ENCODE measurements at regions not wholly inside any gene's neighbourhood (a gene's known extent, or its start where the extent isn't known, plus 50 kb on each side); places are given as distances from the start of the nearest gene placed in this dataset.
"Not testable (repeated sequence)": the region's sequence is repeated elsewhere in the genome, so short reads cannot be mapped to it uniquely, and the experiment has no call there.

GRCh38 chr12:78556651-78557050, 307.9 kb upstream of the SYT1 start:
- Mint-ChIP-seq H3K27me3 (no peaks in the 10 kb centered on the region), H3K9me3 (peaks cover 2% of the 10 kb centered on the region), H3K27ac (no peak overlapping the region), H3K4me1 (no peaks in the 10 kb centered on the region), H3K4me3 (no peak overlapping the region), H3K36me3 (no peaks in the 10 kb centered on the region)
- no peak for DNase-seq

- peaks cover 2% of the 10 kb centered on the region for H3K9me3 Mint-ChIP-seq
- H3K27me3 Mint-ChIP-seq, result no peaks in the 10 kb centered on the region
- H3K27ac Mint-ChIP-seq, result no peak overlapping the region
- no peaks in the 10 kb centered on the region for H3K36me3 Mint-ChIP-seq
- H3K4me3 Mint-ChIP-seq, result no peak overlapping the region
- DNase-seq, result no peak
- no peaks in the 10 kb centered on the region for H3K4me1 Mint-ChIP-seq
Observed at GRCh38 chr12:78559416-78559815, 305.2 kb upstream of the SYT1 start.

- no peak overlapping the region for H3K27ac Mint-ChIP-seq
- no peak for DNase-seq
- H3K9me3 Mint-ChIP-seq, result peaks cover 2% of the 10 kb centered on the region
- no peaks in the 10 kb centered on the region for H3K36me3 Mint-ChIP-seq
- H3K4me3 Mint-ChIP-seq, result no peak overlapping the region
- H3K4me1 Mint-ChIP-seq, result no peaks in the 10 kb centered on the region
- no peaks in the 10 kb centered on the region for H3K27me3 Mint-ChIP-seq
Observed at GRCh38 chr12:78559886-78560285, 304.7 kb upstream of the SYT1 start.

- Mint-ChIP-seq H3K9me3 (peaks cover 2% of the 10 kb centered on the region), H3K4me1 (no peaks in the 10 kb centered on the region), H3K36me3 (no peaks in the 10 kb centered on the region), H3K27ac (no peak overlapping the region), H3K4me3 (no peak overlapping the region), H3K27me3 (no peaks in the 10 kb centered on the region)
- no peak for DNase-seq
Observed at GRCh38 chr12:78560633-78561032, 303.9 kb upstream of the SYT1 start.

- no peaks in the 10 kb centered on the region for H3K36me3 Mint-ChIP-seq
- H3K27me3 Mint-ChIP-seq, result no peaks in the 10 kb centered on the region
- H3K9me3 Mint-ChIP-seq, result peaks cover 2% of the 10 kb centered on the region
- DNase-seq, result no peak
- H3K27ac Mint-ChIP-seq, result no peak overlapping the region
- no peaks in the 10 kb centered on the region for H3K4me1 Mint-ChIP-seq
- H3K4me3 Mint-ChIP-seq, result no peak overlapping the region
Observed at GRCh38 chr12:78562368-78563205, 302.0 kb upstream of the SYT1 start.

- Mint-ChIP-seq H3K27me3 (no peaks in the 10 kb centered on the region), H3K27ac (no peak overlapping the region), H3K4me3 (no peak overlapping the region), H3K9me3 (no peaks in the 10 kb centered on the region), H3K4me1 (no peaks in the 10 kb centered on the region), H3K36me3 (no peaks in the 10 kb centered on the region)
- no peak for DNase-seq
Observed at GRCh38 chr12:78563826-78564225, 300.7 kb upstream of the SYT1 start.

- Mint-ChIP-seq H3K27me3 (no peaks in the 10 kb centered on the region), H3K27ac (no peak overlapping the region), H3K4me3 (no peak overlapping the region), H3K4me1 (no peaks in the 10 kb centered on the region), H3K36me3 (no peaks in the 10 kb centered on the region), H3K9me3 (no peaks in the 10 kb centered on the region)
- no peak for DNase-seq
Observed at GRCh38 chr12:78566456-78566855, 298.1 kb upstream of the SYT1 start.

- H3K36me3 Mint-ChIP-seq, result no peaks in the 10 kb centered on the region
- peaks cover 3% of the 10 kb centered on the region for H3K9me3 Mint-ChIP-seq
- H3K4me3 Mint-ChIP-seq, result no peak overlapping the region
- no peak for DNase-seq
- H3K27me3 Mint-ChIP-seq, result no peaks in the 10 kb centered on the region
- H3K4me1 Mint-ChIP-seq, result no peaks in the 10 kb centered on the region
- no peak overlapping the region for H3K27ac Mint-ChIP-seq
Observed at GRCh38 chr12:78568321-78569020, 296.1 kb upstream of the SYT1 start.

- no peaks in the 10 kb centered on the region for H3K27me3 Mint-ChIP-seq
- no peak overlapping the region for H3K4me3 Mint-ChIP-seq
- H3K36me3 Mint-ChIP-seq, result no peaks in the 10 kb centered on the region
- no peak for DNase-seq
- H3K9me3 Mint-ChIP-seq, result peaks cover 3% of the 10 kb centered on the region
- H3K4me1 Mint-ChIP-seq, result no peaks in the 10 kb centered on the region
- no peak overlapping the region for H3K27ac Mint-ChIP-seq
Observed at GRCh38 chr12:78571953-78572352, 292.6 kb upstream of the SYT1 start.

- not testable (repeated sequence) for H3K9me3 Mint-ChIP-seq, H3K27ac Mint-ChIP-seq, DNase-seq, H3K36me3 Mint-ChIP-seq, H3K27me3 Mint-ChIP-seq, H3K4me1 Mint-ChIP-seq, H3K4me3 Mint-ChIP-seq
Observed at GRCh38 chr12:78575208-78575607, 289.4 kb upstream of the SYT1 start.

- Mint-ChIP-seq H3K27ac (no peak overlapping the region), H3K36me3 (no peaks in the 10 kb centered on the region), H3K4me1 (no peaks in the 10 kb centered on the region), H3K9me3 (peaks cover 4% of the 10 kb centered on the region), H3K27me3 (no peaks in the 10 kb centered on the region), H3K4me3 (no peak overlapping the region)
- no peak for DNase-seq
Observed at GRCh38 chr12:78579846-78580245, 284.7 kb upstream of the SYT1 start.

- peaks cover 6% of the 10 kb centered on the region for H3K9me3 Mint-ChIP-seq
- no peak for DNase-seq
- H3K27ac Mint-ChIP-seq, result no peak overlapping the region
- H3K4me1 Mint-ChIP-seq, result no peaks in the 10 kb centered on the region
- H3K4me3 Mint-ChIP-seq, result no peak overlapping the region
- H3K36me3 Mint-ChIP-seq, result no peaks in the 10 kb centered on the region
- H3K27me3 Mint-ChIP-seq, result no peaks in the 10 kb centered on the region
Observed at GRCh38 chr12:78580296-78580695, 284.3 kb upstream of the SYT1 start.

- H3K9me3 Mint-ChIP-seq, result peaks cover 16% of the 10 kb centered on the region
- H3K27me3 Mint-ChIP-seq, result no peaks in the 10 kb centered on the region
- H3K27ac Mint-ChIP-seq, result no peak overlapping the region
- H3K4me3 Mint-ChIP-seq, result no peak overlapping the region
- H3K4me1 Mint-ChIP-seq, result no peaks in the 10 kb centered on the region
- H3K36me3 Mint-ChIP-seq, result no peaks in the 10 kb centered on the region
- no peak for DNase-seq
Observed at GRCh38 chr12:78584695-78585094, 279.9 kb upstream of the SYT1 start.

- no peaks in the 10 kb centered on the region for H3K4me1 Mint-ChIP-seq
- H3K27ac Mint-ChIP-seq, result no peak overlapping the region
- peaks cover 16% of the 10 kb centered on the region for H3K9me3 Mint-ChIP-seq
- H3K36me3 Mint-ChIP-seq, result no peaks in the 10 kb centered on the region
- no peak for DNase-seq
- H3K27me3 Mint-ChIP-seq, result no peaks in the 10 kb centered on the region
- H3K4me3 Mint-ChIP-seq, result no peak overlapping the region
Observed at GRCh38 chr12:78585132-78585531, 279.4 kb upstream of the SYT1 start.

GRCh38 chr12:78586790-78587189, 277.8 kb upstream of the SYT1 start:
- H3K36me3 Mint-ChIP-seq, result no peaks in the 10 kb centered on the region
- H3K27ac Mint-ChIP-seq, result no peak overlapping the region
- H3K9me3 Mint-ChIP-seq, result peaks cover 16% of the 10 kb centered on the region
- H3K4me1 Mint-ChIP-seq, result no peaks in the 10 kb centered on the region
- H3K27me3 Mint-ChIP-seq, result no peaks in the 10 kb centered on the region
- DNase-seq, result no peak
- H3K4me3 Mint-ChIP-seq, result no peak overlapping the region

GRCh38 chr12:78599366-78599765, 265.2 kb upstream of the SYT1 start:
- Mint-ChIP-seq H3K36me3 (no peaks in the 10 kb centered on the region), H3K27ac (no peak overlapping the region), H3K4me1 (no peaks in the 10 kb centered on the region), H3K27me3 (no peaks in the 10 kb centered on the region), H3K9me3 (peaks cover 11% of the 10 kb centered on the region), H3K4me3 (no peak overlapping the region)
- no peak for DNase-seq
